Adrenal gland (tissue), 9 donors: ENCODE measurements at regions not wholly inside any gene's neighbourhood (a gene's known extent, or its start where the extent isn't known, plus 50 kb on each side); places are given as distances from the start of the nearest gene placed in this dataset.

Source experiments
- DNase-seq, 7 donors: peaks; one replicate each; pipeline ENCODE4 v3.0.0-alpha.2; 2019 to 2020
- H3K27ac ChIP-seq, 5 donors: fragments of 200-600 bp; sonication (generic) in 4 of 5; 1 replicate in 3 of 5; 2 replicates in 2 of 5; pipeline versions ENCODE4 v1.5.1 to v1.8.0; 2016 to 2020; ENCODE audit warnings: mild to moderate bottlenecking in 1 of 5
- H3K27me3 ChIP-seq: fragments of 200-600 bp; 2 replicates; pipeline ENCODE4 v1.8.0; 2021
- H3K36me3 ChIP-seq, 2 donors: fragments of 200-600 bp; replicated peaks in 1 of 2; 1 replicate in 1 of 2; 2 replicates in 1 of 2; pipeline versions ENCODE4 v1.5.1 to v1.8.0; 2018 to 2022
- H3K4me1 ChIP-seq, 2 donors: fragments of 200-600 bp; replicated peaks in 1 of 2; 1 replicate in 1 of 2; 2 replicates in 1 of 2; pipeline versions ENCODE4 v1.5.1 to v1.8.0; 2018 to 2021
- H3K4me3 ChIP-seq, 4 donors: fragments of 200-600 bp; sonication (generic) in 3 of 4; one replicate each; pipeline ENCODE4 v1.5.1; 2016 to 2018
- H3K9me3 ChIP-seq, 3 donors: fragments of 200-600 bp; sonication (generic) in 1 of 3; replicated peaks in 1 of 3; 1 replicate in 2 of 3; 2 replicates in 1 of 3; pipeline versions ENCODE4 v1.5.1 to v1.8.0; 2016 to 2021
- CTCF ChIP-seq, 6 experiments: fragments of 450-650 bp in 4 of 6; fragments of 200-600 bp in 2 of 6; sonication (generic) in 1 of 6; IDR thresholded peaks; 1 replicate in 5 of 6; 2 replicates in 1 of 6; pipeline versions ENCODE4 v1.5.1 to v1.8.0; 2016 to 2021; ENCODE audit warnings: antibody characterized with exemption in 6 of 6, mild to moderate bottlenecking in 2 of 6, moderate library complexity in 1 of 6
- POLR2A ChIP-seq, 2 donors: fragments of 450-650 bp; IDR thresholded peaks; one replicate each; pipeline ENCODE4 v1.6.1; 2017; ENCODE audit warnings: antibody characterized with exemption in 2 of 2, mild to moderate bottlenecking in 2 of 2, moderate library complexity in 1 of 2
- WGBS, 4 donors: extraction: QIAGEN DNeasy Blood & Tissue Kit in 2 of 4; methylation state at CpG; one replicate each; pipeline versions ENCODE4 v1.1.5 to v1.1.7; 2013 to 2017; 5-methylcytosine and 5-hydroxymethylcytosine counted together
- intact Hi-C, 2 donors: fragments of 100-400 bp; cut with DNase I; formaldehyde crosslinking; loops; one replicate each; pipeline versions ENCODE4 v1.14.1 to v1.15.0; 2022 to 2023
- donor health status: healthy with polysubstance abuse.
- donor health status: Bipolar disorder and iron deficiency.
- donor health status: DM: yes; HTN: yes; CAD: no.
- donor health status: DM: no; HTN: no; CAD: no.
- donor health status: DM: no; HTN: no; CAD: no.

GRCh38 chr2:185934232-185934631 is 195.6 kb downstream of the FSIP2 start:
- no peak for DNase-seq
- Histone ChIP-seq H3K4me3 (no peak overlapping the region), H3K4me1 (no peaks in the 10 kb centered on the region), H3K27me3 (no peaks in the 10 kb centered on the region), H3K36me3 (no peaks in the 10 kb centered on the region), H3K27ac (no peak overlapping the region), H3K9me3 (no peaks in the 10 kb centered on the region)
- 81 to 86% (median 84%) methylated on average over 2 of the region's 2 CpGs for WGBS, 4 donors
- intact Hi-C loops: no loop called here
- TF ChIP-seq POLR2A (IDR thresholded peaks at IDR 0.05): no peak
- no peak for TF ChIP-seq CTCF (IDR thresholded peaks at IDR 0.05)

- H3K27me3 ChIP-seq: no peaks in the 10 kb centered on the region
- TF ChIP-seq CTCF (IDR thresholded peaks at IDR 0.05) (no peak), POLR2A (IDR thresholded peaks at IDR 0.05) (no peak)
- no peak overlapping the region for H3K4me3 ChIP-seq
- H3K36me3 ChIP-seq: no peaks in the 10 kb centered on the region
- intact Hi-C loops: no loop called here
- no peak for DNase-seq
- no peaks in the 10 kb centered on the region for H3K9me3 ChIP-seq
- H3K4me1 ChIP-seq: no peaks in the 10 kb centered on the region
- no peak overlapping the region for H3K27ac ChIP-seq
These were observed 201.3 kb downstream of the FSIP2 start for GRCh38 chr2:185939858-185940257.

- no peak overlapping the region for H3K27ac ChIP-seq
- H3K4me1 ChIP-seq: no peaks in the 10 kb centered on the region
- no peak for DNase-seq
- 91 to 98% (median 95%) methylated on average over 4 of the region's 4 CpGs for WGBS, 4 donors
- H3K36me3 ChIP-seq: no peaks in the 10 kb centered on the region
- H3K27me3 ChIP-seq: no peaks in the 10 kb centered on the region
- intact Hi-C loops: no loop called here
- no peaks in the 10 kb centered on the region for H3K9me3 ChIP-seq
- TF ChIP-seq CTCF (IDR thresholded peaks at IDR 0.05) (no peak), POLR2A (IDR thresholded peaks at IDR 0.05) (no peak)
- H3K4me3 ChIP-seq: no peak overlapping the region
These were observed 204.3 kb downstream of the FSIP2 start for GRCh38 chr2:185942855-185943254.

- Histone ChIP-seq H3K27ac (no peak overlapping the region), H3K36me3 (no peaks in the 10 kb centered on the region), H3K27me3 (no peaks in the 10 kb centered on the region), H3K4me3 (no peak overlapping the region), H3K4me1 (no peaks in the 10 kb centered on the region), H3K9me3 (no peaks in the 10 kb centered on the region)
- TF ChIP-seq CTCF (IDR thresholded peaks at IDR 0.05) (no peak), POLR2A (IDR thresholded peaks at IDR 0.05) (no peak)
- intact Hi-C loops: no loop called here
- DNase-seq: no peak
- 83 to 93% (median 90%) methylated on average over 2 of the region's 2 CpGs for WGBS, 4 donors
These were observed 209.1 kb downstream of the FSIP2 start for GRCh38 chr2:185947722-185948121.
